ENCODE measurements at regions not wholly inside any gene's neighbourhood (a gene's known extent, or its start where the extent isn't known, plus 50 kb on each side); places are given as distances from the start of the nearest gene placed in this dataset.
"Not testable (repeated sequence)": the region's sequence is repeated elsewhere in the genome, so short reads cannot be mapped to it uniquely, and the experiment has no call there.

GRCh38 chr7:32221056-32221455 lies 150.8 kb upstream of the PDE1C start:
- Histone ChIP-seq H3K27me3 (no peaks in the 10 kb centered on the region), H3K9me3 (no peaks in the 10 kb centered on the region), H3K36me3 (no peaks in the 10 kb centered on the region), H3K4me1 (ENCODE audit: control insufficient read depth in 1 of 2, insufficient read depth in 1 of 2, low read depth in 1 of 2, low read length in 1 of 2) (no peaks in the 10 kb centered on the region), H3K27ac (no peak overlapping the region), H3K4me3 (ENCODE audit: low read depth in 1 of 2, low read length in 1 of 2) (no peak overlapping the region)
- TF ChIP-seq, protein P1, sequence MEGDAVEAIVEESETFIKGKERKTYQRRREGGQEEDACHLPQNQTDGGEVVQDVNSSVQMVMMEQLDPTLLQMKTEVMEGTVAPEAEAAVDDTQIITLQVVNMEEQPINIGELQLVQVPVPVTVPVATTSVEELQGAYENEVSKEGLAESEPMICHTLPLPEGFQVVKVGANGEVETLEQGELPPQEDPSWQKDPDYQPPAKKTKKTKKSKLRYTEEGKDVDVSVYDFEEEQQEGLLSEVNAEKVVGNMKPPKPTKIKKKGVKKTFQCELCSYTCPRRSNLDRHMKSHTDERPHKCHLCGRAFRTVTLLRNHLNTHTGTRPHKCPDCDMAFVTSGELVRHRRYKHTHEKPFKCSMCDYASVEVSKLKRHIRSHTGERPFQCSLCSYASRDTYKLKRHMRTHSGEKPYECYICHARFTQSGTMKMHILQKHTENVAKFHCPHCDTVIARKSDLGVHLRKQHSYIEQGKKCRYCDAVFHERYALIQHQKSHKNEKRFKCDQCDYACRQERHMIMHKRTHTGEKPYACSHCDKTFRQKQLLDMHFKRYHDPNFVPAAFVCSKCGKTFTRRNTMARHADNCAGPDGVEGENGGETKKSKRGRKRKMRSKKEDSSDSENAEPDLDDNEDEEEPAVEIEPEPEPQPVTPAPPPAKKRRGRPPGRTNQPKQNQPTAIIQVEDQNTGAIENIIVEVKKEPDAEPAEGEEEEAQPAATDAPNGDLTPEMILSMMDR (IDR thresholded peaks at IDR 0.05), result no peak

- not testable (repeated sequence) for H3K9me3 ChIP-seq; H3K4me3 ChIP-seq (ENCODE audit: low read depth in 1 of 2, low read length in 1 of 2); H3K4me1 ChIP-seq (ENCODE audit: control insufficient read depth in 1 of 2, insufficient read depth in 1 of 2, low read depth in 1 of 2, low read length in 1 of 2); H3K36me3 ChIP-seq; H3K27ac ChIP-seq; H3K27me3 ChIP-seq
Measured at GRCh38 chr7:32219831-32220230, 149.6 kb upstream of the PDE1C start.

- Histone ChIP-seq H3K36me3 (no peaks in the 10 kb centered on the region), H3K4me3 (ENCODE audit: low read depth in 1 of 2, low read length in 1 of 2) (no peak overlapping the region), H3K9me3 (no peaks in the 10 kb centered on the region), H3K27ac (no peak overlapping the region), H3K4me1 (ENCODE audit: control insufficient read depth in 1 of 2, insufficient read depth in 1 of 2, low read depth in 1 of 2, low read length in 1 of 2) (no peaks in the 10 kb centered on the region), H3K27me3 (no peaks in the 10 kb centered on the region)
- TF ChIP-seq, protein P1 (IDR thresholded peaks at IDR 0.05), result no peak
Measured at GRCh38 chr7:32219416-32219815, 149.2 kb upstream of the PDE1C start.

DNA sequence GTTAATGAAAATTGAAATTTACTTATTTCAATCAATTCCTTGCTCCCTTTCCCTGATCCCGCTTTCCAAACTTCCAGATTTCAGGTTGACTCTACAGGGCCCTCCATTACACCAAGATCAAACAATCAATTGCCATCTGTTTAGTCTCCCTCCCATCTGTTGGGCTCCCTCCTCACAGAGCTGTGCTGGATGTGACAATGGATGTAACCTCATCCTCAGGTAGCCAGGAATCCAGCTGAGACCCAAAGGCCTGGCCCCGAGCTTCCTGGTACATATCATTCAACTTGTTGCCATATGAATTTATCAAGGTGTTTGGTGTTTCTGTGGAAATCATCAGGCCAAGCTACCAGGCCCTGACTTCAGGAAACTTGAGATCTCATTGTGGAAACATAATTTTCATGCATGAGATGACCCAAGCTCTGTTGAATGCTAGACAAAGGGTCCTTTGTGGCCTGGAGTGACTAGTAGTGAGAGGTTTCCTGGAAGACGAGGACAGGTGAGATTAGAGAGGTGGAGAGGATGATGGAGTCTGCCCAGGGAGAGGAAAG lies 148.6 kb upstream of the PDE1C start:
- H3K4me1 ChIP-seq (ENCODE audit: control insufficient read depth in 1 of 2, insufficient read depth in 1 of 2, low read depth in 1 of 2, low read length in 1 of 2), result no peaks in the 10 kb centered on the region
- TF ChIP-seq, protein P1 (IDR thresholded peaks at IDR 0.05), result no peak
- no peak overlapping the region for H3K4me3 ChIP-seq (ENCODE audit: low read depth in 1 of 2, low read length in 1 of 2)
- H3K27me3 ChIP-seq, result no peaks in the 10 kb centered on the region
- no peaks in the 10 kb centered on the region for H3K9me3 ChIP-seq
- no peaks in the 10 kb centered on the region for H3K36me3 ChIP-seq
- H3K27ac ChIP-seq, result no peak overlapping the region

DNA sequence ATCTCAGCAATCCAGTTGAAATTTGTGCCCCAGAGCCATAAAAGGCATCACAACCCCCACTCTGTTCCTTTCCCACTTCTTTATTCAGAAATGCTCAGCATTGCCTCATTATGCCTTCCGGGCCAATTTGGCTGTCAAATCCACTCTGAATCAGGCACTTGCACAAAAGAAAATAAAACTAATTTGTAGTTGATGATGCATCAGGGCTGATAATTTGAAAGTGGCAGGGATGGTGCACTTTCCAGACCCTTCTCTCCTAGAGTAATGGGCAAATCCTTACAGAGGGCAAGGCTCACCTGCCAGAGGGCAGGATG lies 147.9 kb upstream of the PDE1C start:
- TF ChIP-seq, protein P1 (IDR thresholded peaks at IDR 0.05), result no peak
- H3K36me3 ChIP-seq, result no peaks in the 10 kb centered on the region
- H3K27me3 ChIP-seq, result no peaks in the 10 kb centered on the region
- no peak overlapping the region for H3K4me3 ChIP-seq (ENCODE audit: low read depth in 1 of 2, low read length in 1 of 2)
- no peaks in the 10 kb centered on the region for H3K4me1 ChIP-seq (ENCODE audit: control insufficient read depth in 1 of 2, insufficient read depth in 1 of 2, low read depth in 1 of 2, low read length in 1 of 2)
- no peaks in the 10 kb centered on the region for H3K9me3 ChIP-seq
- H3K27ac ChIP-seq, result no peak overlapping the region

- H3K27me3 ChIP-seq, result no peaks in the 10 kb centered on the region
- H3K36me3 ChIP-seq, result no peaks in the 10 kb centered on the region
- no peak overlapping the region for H3K4me3 ChIP-seq (ENCODE audit: low read depth in 1 of 2, low read length in 1 of 2)
- no peaks in the 10 kb centered on the region for H3K9me3 ChIP-seq
- TF ChIP-seq, protein P1 (IDR thresholded peaks at IDR 0.05), result no peak
- H3K4me1 ChIP-seq (ENCODE audit: control insufficient read depth in 1 of 2, insufficient read depth in 1 of 2, low read depth in 1 of 2, low read length in 1 of 2), result no peaks in the 10 kb centered on the region
- H3K27ac ChIP-seq, result no peak overlapping the region
Measured at GRCh38 chr7:32217341-32218153, 147.3 kb upstream of the PDE1C start.

Measured in neutrophil (primary cell).